DND-41 (cell line): ENCODE measurements at regions not wholly inside any gene's neighbourhood (a gene's known extent, or its start where the extent isn't known, plus 50 kb on each side); places are given as distances from the start of the nearest gene placed in this dataset.

Experiments
- ATAC-seq: fragments of 200-7000 bp; cut with Tn5 transposase; 3 replicates; pipeline ENCODE4 v1.9.1; 2021; ENCODE audit warnings: low read depth; ENCODE audit not compliant: insufficient read depth
- DNase-seq: peaks from one replicate; pipeline ENCODE4 v3.0.0-alpha.2; 2020
- H2AFZ ChIP-seq: 2 replicates; pipeline ENCODE4 v1.6.0; 2012; ENCODE audit warnings: low read depth, low read length
- H3K27ac ChIP-seq: 2 replicates; pipeline ENCODE4 v1.5.1; 2012; ENCODE audit warnings: low read length, inconsistent platforms
- H3K27me3 ChIP-seq: fragments of 200-600 bp; sonication (generic); 2 replicates; pipeline ENCODE4 v1.6.0; 2012; ENCODE audit warnings: low read length, mild to moderate bottlenecking, inconsistent platforms; ENCODE audit not compliant: insufficient read depth, poor library complexity
- H3K36me3 ChIP-seq: 2 replicates; pipeline ENCODE4 v1.5.1; 2012; ENCODE audit warnings: low read length, inconsistent platforms; ENCODE audit not compliant: insufficient read depth
- H3K4me1 ChIP-seq: 2 replicates; pipeline ENCODE4 v1.5.1; 2012; ENCODE audit warnings: mild to moderate bottlenecking, low read length; ENCODE audit not compliant: insufficient read depth
- H3K4me2 ChIP-seq: 2 replicates; pipeline ENCODE4 v1.6.0; 2012; ENCODE audit warnings: mild to moderate bottlenecking, moderate library complexity, low read length, inconsistent platforms; ENCODE audit not compliant: insufficient read depth
- H3K4me3 ChIP-seq, 2 experiments: fragments of 200-600 bp in 1 of 2; shearing (Covaris generic) in 1 of 2; 2 replicates each; pipeline ENCODE4 v1.5.1; 2012 to 2016; ENCODE audit warnings: inconsistent platforms in 2 of 2, low read length in 2 of 2, mild to moderate bottlenecking in 2 of 2, low read depth in 1 of 2, moderate library complexity in 1 of 2
- H3K79me2 ChIP-seq: 2 replicates; pipeline ENCODE4 v1.6.0; 2012; ENCODE audit warnings: low read length, inconsistent platforms; ENCODE audit not compliant: insufficient read depth
- H3K9ac ChIP-seq: 2 replicates; pipeline ENCODE4 v1.6.0; 2012; ENCODE audit warnings: low read depth, mild to moderate bottlenecking, inconsistent platforms, low read length, moderate library complexity
- H3K9me3 ChIP-seq: 2 replicates; pipeline ENCODE4 v1.5.1; 2012; ENCODE audit warnings: low read length, moderate library complexity, mild to moderate bottlenecking, inconsistent platforms; ENCODE audit not compliant: insufficient read depth, severe bottlenecking
- H4K20me1 ChIP-seq: 2 replicates; pipeline ENCODE4 v1.6.0; 2012; ENCODE audit warnings: low read length; ENCODE audit not compliant: insufficient read depth
- CTCF ChIP-seq: IDR thresholded peaks from 2 replicates; pipeline ENCODE4 v1.5.1; 2012; ENCODE audit warnings: borderline replicate concordance, low read length, moderate library complexity, mild to moderate bottlenecking; ENCODE audit not compliant: poor library complexity, severe bottlenecking; ENCODE audit errors: extremely low read depth
- EZH2 ChIP-seq: IDR thresholded peaks from 3 replicates; pipeline ENCODE4 v1.6.1; 2012; ENCODE audit warnings: borderline replicate concordance, low read depth, mild to moderate bottlenecking, moderate library complexity, low read length, inconsistent platforms; ENCODE audit not compliant: severe bottlenecking

- Histone ChIP-seq H3K4me2 (no peak overlapping the region), H3K4me3 (no peak overlapping the region), H3K79me2 (no peaks in the 10 kb centered on the region), H3K27ac (no peak overlapping the region), H2AFZ (no peak overlapping the region), H3K27me3 (no peaks in the 10 kb centered on the region), H4K20me1 (no peaks in the 10 kb centered on the region), H3K36me3 (no peaks in the 10 kb centered on the region), H3K9me3 (peaks cover 6% of the 10 kb centered on the region), H3K4me1 (no peaks in the 10 kb centered on the region), H3K9ac (no peak overlapping the region)
- DNase-seq (no peak), ATAC-seq (no peak)
- TF ChIP-seq EZH2 (no peak), CTCF (no peak)
Measured at GRCh38 chr17:54841656-54842055, 59.0 kb upstream of the TOM1L1 start.

GRCh38 chr17:54844233-54844632, 56.4 kb upstream of the TOM1L1 start:
- Histone ChIP-seq H2AFZ (no peak overlapping the region), H3K27me3 (no peaks in the 10 kb centered on the region), H3K36me3 (no peaks in the 10 kb centered on the region), H3K4me3 (no peak overlapping the region), H3K4me2 (no peak overlapping the region), H3K9ac (no peak overlapping the region), H3K27ac (no peak overlapping the region), H3K79me2 (no peaks in the 10 kb centered on the region), H3K4me1 (no peaks in the 10 kb centered on the region), H4K20me1 (no peaks in the 10 kb centered on the region), H3K9me3 (no peaks in the 10 kb centered on the region)
- no peak for DNase-seq
- ATAC-seq: no peak
- TF ChIP-seq EZH2 (no peak), CTCF (no peak)

DNA sequence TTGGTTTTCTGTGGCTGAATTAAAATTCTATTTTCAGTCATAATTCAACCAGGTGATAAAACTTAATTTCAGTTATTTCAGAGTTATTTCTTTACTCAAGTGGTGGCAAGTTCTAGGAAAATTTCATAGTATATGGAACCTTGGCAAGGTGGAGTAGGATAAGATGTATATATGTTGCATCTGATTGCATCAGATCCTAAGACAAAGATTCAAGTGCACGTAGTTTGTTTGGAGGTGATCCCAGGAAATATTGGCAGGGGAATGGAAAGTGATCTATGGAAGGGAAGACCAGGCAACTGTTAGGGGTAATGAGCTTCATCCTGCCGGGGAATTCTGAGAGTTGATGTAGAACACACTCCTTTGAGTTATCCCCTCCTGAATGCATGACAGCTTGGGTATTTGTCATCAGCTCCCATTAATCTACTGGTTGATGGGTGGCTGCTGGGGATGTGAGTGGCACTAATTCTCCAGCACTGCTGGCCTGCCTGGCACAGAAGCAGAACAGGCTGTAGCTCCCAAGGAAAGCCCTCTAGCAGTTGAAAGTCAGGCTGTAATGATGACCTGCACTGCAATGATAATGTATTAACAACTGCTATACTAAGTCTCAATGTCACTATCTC, 52.2 kb upstream of the TOM1L1 start:
- H3K9ac ChIP-seq: no peak overlapping the region
- no peaks in the 10 kb centered on the region for H4K20me1 ChIP-seq
- TF ChIP-seq CTCF (no peak), EZH2 (no peak)
- H3K36me3 ChIP-seq: no peaks in the 10 kb centered on the region
- no peaks in the 10 kb centered on the region for H3K27me3 ChIP-seq
- ATAC-seq (no peak), DNase-seq (no peak)
- H3K27ac ChIP-seq: no peak overlapping the region
- no peak overlapping the region for H2AFZ ChIP-seq
- H3K4me1 ChIP-seq: no peaks in the 10 kb centered on the region
- H3K9me3 ChIP-seq: no peaks in the 10 kb centered on the region
- no peak overlapping the region for H3K4me2 ChIP-seq
- H3K79me2 ChIP-seq: no peaks in the 10 kb centered on the region
- H3K4me3 ChIP-seq: no peak overlapping the region
